Hepatocyte (in vitro differentiated cells): ENCODE measurements at regions not wholly inside any gene's neighbourhood (a gene's known extent, or its start where the extent isn't known, plus 50 kb on each side); places are given as distances from the start of the nearest gene placed in this dataset.

Source experiments
- DNase-seq: peaks from one replicate; pipeline ENCODE4 v3.0.0-alpha.2; 2016; ENCODE audit warnings: low spot score
- H2AFZ ChIP-seq: fragments of 200-600 bp; sonication (generic); 2 replicates; pipeline ENCODE4 v1.6.0; 2016; ENCODE audit warnings: antibody characterized with exemption, mild to moderate bottlenecking
- H3K27ac ChIP-seq: fragments of 200-600 bp; sonication (generic); 2 replicates; pipeline ENCODE4 v1.5.1; 2016; ENCODE audit warnings: mild to moderate bottlenecking
- H3K27me3 ChIP-seq: fragments of 200-600 bp; sonication (generic); 2 replicates; pipeline ENCODE4 v1.6.1; 2016
- H3K36me3 ChIP-seq: fragments of 200-600 bp; sonication (generic); replicated peaks from 2 replicates; pipeline ENCODE4 v1.5.1; 2016; ENCODE audit warnings: low read depth; ENCODE audit not compliant: insufficient read depth
- H3K4me1 ChIP-seq: fragments of 200-600 bp; sonication (generic); 2 replicates; pipeline ENCODE4 v1.5.1; 2016; ENCODE audit warnings: mild to moderate bottlenecking, moderate library complexity; ENCODE audit not compliant: insufficient read depth
- H3K4me2 ChIP-seq: fragments of 200-600 bp; sonication (generic); 2 replicates; pipeline ENCODE4 v1.6.0; 2016
- H3K4me3 ChIP-seq: fragments of 200-600 bp; sonication (generic); 2 replicates; pipeline ENCODE4 v1.5.1; 2016; ENCODE audit warnings: mild to moderate bottlenecking
- H3K79me2 ChIP-seq: fragments of 200-600 bp; sonication (generic); 2 replicates; pipeline ENCODE4 v1.6.0; 2017; ENCODE audit warnings: mild to moderate bottlenecking
- H3K9me2 ChIP-seq: fragments of 200-600 bp; sonication (generic); replicated peaks from 2 replicates; pipeline ENCODE4 v1.6.0; 2017; ENCODE audit warnings: mild to moderate bottlenecking; ENCODE audit not compliant: insufficient read depth
- H3K9me3 ChIP-seq: fragments of 200-600 bp; sonication (generic); 2 replicates; pipeline ENCODE4 v1.5.1; 2016; ENCODE audit warnings: low read depth, mild to moderate bottlenecking
- H4K20me1 ChIP-seq: fragments of 200-600 bp; sonication (generic); 2 replicates; pipeline ENCODE4 v1.6.0; 2016; ENCODE audit warnings: mild to moderate bottlenecking; ENCODE audit not compliant: insufficient read depth, poor library complexity, severe bottlenecking
- EZH2 ChIP-seq: fragments of 200-600 bp; sonication (generic); IDR thresholded peaks from 2 replicates; pipeline ENCODE4 v1.6.1; 2016; ENCODE audit warnings: antibody characterized with exemption, mild to moderate bottlenecking, borderline replicate concordance
- EZH2phosphoT487 ChIP-seq: fragments of 200-600 bp; sonication (generic); IDR thresholded peaks from one replicate; pipeline ENCODE4 v1.6.1; 2018; ENCODE audit warnings: antibody characterized with exemption, mild to moderate bottlenecking, low read depth, moderate library complexity; ENCODE audit not compliant: unreplicated experiment, severe bottlenecking
- WGBS: methylation state at CpG from one replicate; pipeline ENCODE4 v1.1.6; 2016; ENCODE audit warnings: low lambda C conversion rate; ENCODE audit errors: missing lambda C conversion rate; 5-methylcytosine and 5-hydroxymethylcytosine counted together
- TF ChIP-seq, protein P1 (sequence below): fragments of 200-600 bp; sonication (generic); IDR thresholded peaks from 2 replicates; pipeline ENCODE4 v1.5.1; 2016; ENCODE audit warnings: antibody characterized with exemption, mild to moderate bottlenecking; ENCODE audit not compliant: poor library complexity

DNA sequence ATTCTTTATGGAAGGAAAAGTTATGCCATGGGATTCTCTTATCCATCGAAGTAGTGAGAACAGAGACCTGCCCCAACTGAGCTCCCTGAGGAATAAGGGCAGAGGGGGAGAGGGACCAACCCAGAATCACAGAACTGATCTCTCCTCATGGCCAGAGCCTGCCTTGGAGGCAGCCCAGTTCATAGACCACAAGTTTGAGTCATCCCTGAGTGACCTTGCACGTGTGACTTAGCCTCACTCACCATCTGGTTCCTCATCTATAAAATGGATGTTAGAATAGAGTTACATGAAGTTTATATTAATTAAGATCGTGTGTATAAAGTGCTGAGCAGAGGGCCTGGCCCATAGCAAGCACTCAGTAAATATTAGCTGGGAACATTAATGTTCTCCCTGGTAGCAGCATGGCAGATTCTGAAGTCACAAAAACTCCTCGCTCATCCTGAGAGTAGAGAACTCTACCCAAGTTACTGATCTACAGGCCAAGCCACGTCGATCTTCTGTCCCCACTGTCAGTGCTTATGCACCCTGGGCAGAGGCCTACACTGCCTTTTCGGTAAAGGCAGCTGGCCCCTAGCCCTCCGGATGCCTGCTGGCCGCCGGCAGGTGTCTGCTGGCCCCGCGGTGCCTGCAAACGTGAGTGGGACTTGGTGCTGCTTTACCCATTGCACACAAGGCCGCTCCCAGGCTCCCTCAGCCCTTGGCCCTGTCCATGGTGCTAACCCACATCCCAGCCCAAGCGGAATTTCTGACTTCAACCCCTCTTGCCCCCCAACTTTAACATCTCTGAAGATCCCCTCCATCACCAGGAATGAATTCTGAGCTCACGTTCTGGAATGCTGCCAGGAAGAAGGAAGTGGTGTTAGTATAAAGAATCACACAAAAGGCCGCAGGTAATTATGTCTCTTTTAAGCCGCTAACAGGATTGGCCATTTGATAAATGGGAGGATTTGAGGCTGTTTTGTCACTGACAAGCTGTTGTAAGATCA, 61.1 kb upstream of the ARAP3 start:
- H3K36me3 ChIP-seq: no peaks in the 10 kb centered on the region
- TF ChIP-seq, protein P1, sequence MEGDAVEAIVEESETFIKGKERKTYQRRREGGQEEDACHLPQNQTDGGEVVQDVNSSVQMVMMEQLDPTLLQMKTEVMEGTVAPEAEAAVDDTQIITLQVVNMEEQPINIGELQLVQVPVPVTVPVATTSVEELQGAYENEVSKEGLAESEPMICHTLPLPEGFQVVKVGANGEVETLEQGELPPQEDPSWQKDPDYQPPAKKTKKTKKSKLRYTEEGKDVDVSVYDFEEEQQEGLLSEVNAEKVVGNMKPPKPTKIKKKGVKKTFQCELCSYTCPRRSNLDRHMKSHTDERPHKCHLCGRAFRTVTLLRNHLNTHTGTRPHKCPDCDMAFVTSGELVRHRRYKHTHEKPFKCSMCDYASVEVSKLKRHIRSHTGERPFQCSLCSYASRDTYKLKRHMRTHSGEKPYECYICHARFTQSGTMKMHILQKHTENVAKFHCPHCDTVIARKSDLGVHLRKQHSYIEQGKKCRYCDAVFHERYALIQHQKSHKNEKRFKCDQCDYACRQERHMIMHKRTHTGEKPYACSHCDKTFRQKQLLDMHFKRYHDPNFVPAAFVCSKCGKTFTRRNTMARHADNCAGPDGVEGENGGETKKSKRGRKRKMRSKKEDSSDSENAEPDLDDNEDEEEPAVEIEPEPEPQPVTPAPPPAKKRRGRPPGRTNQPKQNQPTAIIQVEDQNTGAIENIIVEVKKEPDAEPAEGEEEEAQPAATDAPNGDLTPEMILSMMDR: no peak
- TF ChIP-seq EZH2 (no peak), EZH2phosphoT487 (no peak)
- no peaks in the 10 kb centered on the region for H3K9me2 ChIP-seq
- peaks cover 4% of the 10 kb centered on the region for H3K27me3 ChIP-seq
- H3K4me1 ChIP-seq: no peaks in the 10 kb centered on the region
- no peaks in the 10 kb centered on the region for H3K9me3 ChIP-seq
- no peaks in the 10 kb centered on the region for H3K79me2 ChIP-seq
- no peak overlapping the region for H2AFZ ChIP-seq
- peak; percentile 74 for DNase-seq
- 33% methylated on average over 18 of the region's 18 CpGs for WGBS
- H3K4me2 ChIP-seq: no peak overlapping the region
- no peak overlapping the region for H3K27ac ChIP-seq
- H4K20me1 ChIP-seq: no peaks in the 10 kb centered on the region
- H3K4me3 ChIP-seq: no peak overlapping the region

DNA sequence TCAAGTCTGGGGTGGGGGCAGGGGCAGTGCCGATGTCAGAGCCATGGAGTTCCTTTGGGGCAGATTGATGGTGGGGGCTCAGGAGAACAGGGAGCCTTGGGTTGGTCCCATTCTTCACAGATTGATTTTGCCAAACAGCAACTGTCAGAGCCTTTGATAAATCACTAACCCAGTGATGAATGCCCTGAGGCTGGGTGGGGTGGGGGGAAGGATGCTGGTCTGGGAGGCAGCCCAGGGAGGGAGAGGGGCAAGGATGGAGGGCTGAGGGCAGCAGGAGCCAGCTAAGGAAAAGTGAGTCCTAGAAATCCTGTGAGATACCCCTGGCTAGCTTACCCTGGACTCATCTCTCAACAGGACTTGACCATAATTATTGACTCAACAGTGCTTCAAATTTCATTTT, 60.1 kb upstream of the ARAP3 start:
- H3K9me2 ChIP-seq: no peaks in the 10 kb centered on the region
- no peak overlapping the region for H3K4me2 ChIP-seq
- WGBS: 88% methylated on average over 1 of the region's 1 CpG
- H3K36me3 ChIP-seq: no peaks in the 10 kb centered on the region
- H3K4me1 ChIP-seq: no peaks in the 10 kb centered on the region
- no peak overlapping the region for H3K27ac ChIP-seq
- peaks cover 4% of the 10 kb centered on the region for H3K27me3 ChIP-seq
- H3K9me3 ChIP-seq: no peaks in the 10 kb centered on the region
- H4K20me1 ChIP-seq: no peaks in the 10 kb centered on the region
- TF ChIP-seq EZH2phosphoT487 (no peak), EZH2 (no peak)
- TF ChIP-seq, protein P1: no peak
- DNase-seq: no peak
- H2AFZ ChIP-seq: no peak overlapping the region
- no peaks in the 10 kb centered on the region for H3K79me2 ChIP-seq
- no peak overlapping the region for H3K4me3 ChIP-seq

DNA sequence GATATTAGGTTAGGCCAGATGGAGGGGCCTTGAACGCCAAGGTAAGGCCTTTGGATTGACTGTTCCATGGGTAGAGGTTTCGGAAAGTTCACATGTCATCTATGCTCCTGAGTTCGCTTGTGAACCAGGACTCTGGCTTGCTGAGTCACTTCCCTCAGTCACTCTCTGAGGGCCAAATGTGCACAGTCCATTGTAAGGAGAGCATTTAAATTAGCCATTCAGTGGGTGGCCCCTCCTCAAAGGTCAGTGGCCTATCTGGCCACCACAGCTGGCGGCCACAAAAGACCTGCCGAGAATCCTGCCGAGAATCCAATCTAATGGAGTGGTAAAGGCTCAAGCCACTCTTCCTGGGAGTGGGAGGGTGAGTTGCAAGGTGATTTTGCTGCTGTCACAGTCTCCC, 58.9 kb upstream of the ARAP3 start:
- no peak overlapping the region for H3K27ac ChIP-seq
- H3K4me2 ChIP-seq: no peak overlapping the region
- H3K79me2 ChIP-seq: no peaks in the 10 kb centered on the region
- WGBS: 86% methylated on average over 6 of the region's 6 CpGs
- H3K9me3 ChIP-seq: no peaks in the 10 kb centered on the region
- H3K36me3 ChIP-seq: no peaks in the 10 kb centered on the region
- no peak for DNase-seq
- no peak overlapping the region for H2AFZ ChIP-seq
- H3K27me3 ChIP-seq: peaks cover 4% of the 10 kb centered on the region
- no peak overlapping the region for H3K4me3 ChIP-seq
- H3K9me2 ChIP-seq: no peaks in the 10 kb centered on the region
- no peaks in the 10 kb centered on the region for H4K20me1 ChIP-seq
- TF ChIP-seq, protein P1: no peak
- TF ChIP-seq EZH2phosphoT487 (no peak), EZH2 (no peak)
- no peaks in the 10 kb centered on the region for H3K4me1 ChIP-seq
